Glutamatergic neuron (in vitro differentiated cells): ENCODE measurements at regions not wholly inside any gene's neighbourhood (a gene's known extent, or its start where the extent isn't known, plus 50 kb on each side); places are given as distances from the start of the nearest gene placed in this dataset.
"Not testable (repeated sequence)": the region's sequence is repeated elsewhere in the genome, so short reads cannot be mapped to it uniquely, and the experiment has no call there.

Experiments
- DNase-seq: peaks from one replicate; pipeline ENCODE4 v3.0.0; 2022
- H3K27ac Mint-ChIP-seq: one replicate; pipeline ENCODE4 v1.8.0; 2020; ENCODE audit warnings: mild to moderate bottlenecking, mixed read lengths, inconsistent platforms; ENCODE audit not compliant: unreplicated experiment
- H3K27me3 Mint-ChIP-seq: one replicate; pipeline ENCODE4 v1.8.0; 2020; ENCODE audit warnings: mild to moderate bottlenecking, moderate library complexity, mixed read lengths, inconsistent platforms; ENCODE audit not compliant: unreplicated experiment
- H3K36me3 Mint-ChIP-seq: one replicate; pipeline ENCODE4 v1.8.0; 2020; ENCODE audit warnings: mild to moderate bottlenecking, mixed read lengths, inconsistent platforms; ENCODE audit not compliant: unreplicated experiment
- H3K4me1 Mint-ChIP-seq: one replicate; pipeline ENCODE4 v1.8.0; 2020; ENCODE audit warnings: mild to moderate bottlenecking, low read depth, mixed read lengths, inconsistent platforms; ENCODE audit not compliant: unreplicated experiment
- H3K4me3 Mint-ChIP-seq: one replicate; pipeline ENCODE4 v1.8.0; 2020; ENCODE audit warnings: mild to moderate bottlenecking, mixed read lengths, inconsistent platforms; ENCODE audit not compliant: unreplicated experiment
- H3K9me3 Mint-ChIP-seq: one replicate; pipeline ENCODE4 v1.8.0; 2020; ENCODE audit warnings: mild to moderate bottlenecking, moderate library complexity, mixed read lengths, inconsistent platforms; ENCODE audit not compliant: unreplicated experiment
- TF ChIP-seq, protein P1 (sequence below): fragments of 200-600 bp; sonication (generic); IDR thresholded peaks from one replicate; pipeline ENCODE4 v1.5.0; 2021; ENCODE audit not compliant: partially characterized antibody, unreplicated experiment

DNA sequence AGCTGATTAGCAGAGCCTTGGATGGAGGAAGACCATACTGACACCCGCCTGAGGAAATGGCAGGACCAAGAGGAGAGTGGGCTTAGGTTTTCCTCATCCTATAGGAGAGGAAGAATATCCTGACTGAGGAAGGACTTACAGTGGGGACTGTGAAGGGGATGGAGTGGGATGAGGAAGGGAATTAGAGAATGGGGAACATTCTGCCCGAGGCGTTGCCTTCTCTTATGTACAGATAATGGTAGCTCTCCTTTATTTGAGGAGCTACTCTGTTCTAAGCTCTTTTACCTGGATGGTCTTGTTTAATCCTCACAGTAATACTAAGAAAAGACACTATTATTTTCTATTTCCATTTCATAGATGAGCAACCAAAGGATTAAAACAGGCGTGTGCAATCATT is 56.0 kb downstream of the OLFML3 start:
- no peak for DNase-seq
- no peaks in the 10 kb centered on the region for H3K4me1 Mint-ChIP-seq
- peaks cover 6% of the 10 kb centered on the region for H3K27me3 Mint-ChIP-seq
- TF ChIP-seq, protein P1, sequence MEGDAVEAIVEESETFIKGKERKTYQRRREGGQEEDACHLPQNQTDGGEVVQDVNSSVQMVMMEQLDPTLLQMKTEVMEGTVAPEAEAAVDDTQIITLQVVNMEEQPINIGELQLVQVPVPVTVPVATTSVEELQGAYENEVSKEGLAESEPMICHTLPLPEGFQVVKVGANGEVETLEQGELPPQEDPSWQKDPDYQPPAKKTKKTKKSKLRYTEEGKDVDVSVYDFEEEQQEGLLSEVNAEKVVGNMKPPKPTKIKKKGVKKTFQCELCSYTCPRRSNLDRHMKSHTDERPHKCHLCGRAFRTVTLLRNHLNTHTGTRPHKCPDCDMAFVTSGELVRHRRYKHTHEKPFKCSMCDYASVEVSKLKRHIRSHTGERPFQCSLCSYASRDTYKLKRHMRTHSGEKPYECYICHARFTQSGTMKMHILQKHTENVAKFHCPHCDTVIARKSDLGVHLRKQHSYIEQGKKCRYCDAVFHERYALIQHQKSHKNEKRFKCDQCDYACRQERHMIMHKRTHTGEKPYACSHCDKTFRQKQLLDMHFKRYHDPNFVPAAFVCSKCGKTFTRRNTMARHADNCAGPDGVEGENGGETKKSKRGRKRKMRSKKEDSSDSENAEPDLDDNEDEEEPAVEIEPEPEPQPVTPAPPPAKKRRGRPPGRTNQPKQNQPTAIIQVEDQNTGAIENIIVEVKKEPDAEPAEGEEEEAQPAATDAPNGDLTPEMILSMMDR = no peak
- H3K36me3 Mint-ChIP-seq = no peaks in the 10 kb centered on the region
- H3K9me3 Mint-ChIP-seq = peaks cover 4% of the 10 kb centered on the region
- no peak overlapping the region for H3K4me3 Mint-ChIP-seq
- no peak overlapping the region for H3K27ac Mint-ChIP-seq

- not testable (repeated sequence) for H3K27ac Mint-ChIP-seq, H3K36me3 Mint-ChIP-seq, DNase-seq, H3K27me3 Mint-ChIP-seq, H3K4me3 Mint-ChIP-seq, H3K4me1 Mint-ChIP-seq
- H3K9me3 Mint-ChIP-seq = peaks cover 11% of the 10 kb centered on the region
Measured at GRCh38 chr1:114036841-114037630, 57.8 kb downstream of the OLFML3 start.

GRCh38 chr1:114037631-114037890 is 58.3 kb downstream of the OLFML3 start:
- H3K4me1 Mint-ChIP-seq = peaks cover 3% of the 10 kb centered on the region
- H3K9me3 Mint-ChIP-seq = peaks cover 12% of the 10 kb centered on the region
- DNase-seq = no peak
- no peak overlapping the region for H3K4me3 Mint-ChIP-seq
- H3K27me3 Mint-ChIP-seq = peaks cover 6% of the 10 kb centered on the region
- H3K36me3 Mint-ChIP-seq = no peaks in the 10 kb centered on the region
- no peak overlapping the region for H3K27ac Mint-ChIP-seq
- TF ChIP-seq, protein P1 = no peak

DNA sequence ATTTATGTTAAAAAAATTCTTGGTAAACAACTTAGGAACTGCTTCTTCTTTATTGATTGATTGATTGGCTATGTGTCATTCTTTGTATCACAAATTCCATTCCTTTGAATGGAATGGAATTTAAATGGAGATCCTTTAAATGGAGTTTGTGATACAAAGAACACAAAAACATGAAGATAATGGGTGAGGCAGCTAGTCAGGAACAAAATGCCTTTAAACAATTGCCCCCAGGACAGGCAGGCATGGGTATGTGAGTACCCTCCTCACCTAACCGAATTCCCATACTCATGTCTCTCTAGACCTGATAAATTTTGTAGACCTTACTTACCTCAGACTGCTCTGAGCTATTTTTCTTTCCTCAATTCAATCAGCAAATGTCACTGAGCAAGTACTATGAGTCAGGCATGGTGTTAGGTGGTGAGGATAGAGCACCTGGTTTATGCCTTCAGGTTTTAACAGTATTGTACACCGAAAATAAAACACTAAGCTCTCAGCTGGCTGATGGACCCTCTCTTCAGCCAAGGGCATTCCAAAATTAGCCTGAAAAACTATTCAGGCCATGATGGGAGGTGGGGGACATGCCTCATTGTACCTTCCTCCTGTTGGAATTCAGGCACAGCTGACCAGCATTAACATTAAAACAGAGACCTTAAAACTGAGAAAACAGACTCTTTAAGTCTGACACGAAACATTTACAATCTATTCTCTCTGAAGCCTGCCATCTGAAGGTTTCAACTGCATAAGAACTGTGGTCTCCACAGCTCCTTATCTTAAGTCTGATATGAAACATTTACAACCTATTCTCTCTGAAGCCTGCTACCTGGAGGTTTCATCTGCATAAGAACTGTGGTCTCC is 58.9 kb downstream of the OLFML3 start:
- Mint-ChIP-seq H3K4me3 (no peak overlapping the region), H3K27me3 (peaks cover 6% of the 10 kb centered on the region), H3K4me1 (peaks cover 3% of the 10 kb centered on the region), H3K9me3 (peaks cover 12% of the 10 kb centered on the region), H3K27ac (no peak overlapping the region), H3K36me3 (no peaks in the 10 kb centered on the region)
- no peak for DNase-seq
- TF ChIP-seq, protein P1 = no peak
